Fibroblast of skin of abdomen (primary cell): ENCODE measurements at regions not wholly inside any gene's neighbourhood (a gene's known extent, or its start where the extent isn't known, plus 50 kb on each side); places are given as distances from the start of the nearest gene placed in this dataset.

Source experiments
- DNase-seq: peaks from one replicate; pipeline ENCODE4 v3.0.0-alpha.2; 2013

- DNase-seq = no peak
These were observed 102.8 kb downstream of the MAF start for GRCh38 chr16:79497606-79498350.

- no peak for DNase-seq
These were observed 106.6 kb downstream of the MAF start for GRCh38 chr16:79493911-79494310.

- no peak for DNase-seq
These were observed 108.5 kb downstream of the MAF start for GRCh38 chr16:79492036-79492435.

- DNase-seq = no peak
These were observed 115.5 kb downstream of the MAF start for GRCh38 chr16:79485020-79485419.

GRCh38 chr16:79484237-79484636, 116.3 kb downstream of the MAF start:
- DNase-seq = no peak

- no peak for DNase-seq
These were observed 117.2 kb downstream of the MAF start for GRCh38 chr16:79483336-79483735.

- DNase-seq = no peak
These were observed 118.5 kb downstream of the MAF start for GRCh38 chr16:79482011-79482410.

- DNase-seq = no peak
These were observed 119.6 kb downstream of the MAF start for GRCh38 chr16:79480929-79481328.

GRCh38 chr16:79480056-79480455, 120.5 kb downstream of the MAF start:
- no peak for DNase-seq

- no peak for DNase-seq
These were observed 124.0 kb downstream of the MAF start for GRCh38 chr16:79476580-79476979.

- no peak for DNase-seq
These were observed 124.7 kb downstream of the MAF start for GRCh38 chr16:79475841-79476240.

- DNase-seq = no peak
These were observed 127.1 kb downstream of the MAF start for GRCh38 chr16:79473456-79473855.

- DNase-seq = no peak
These were observed 128.1 kb downstream of the MAF start for GRCh38 chr16:79472426-79472825.

- DNase-seq = no peak
These were observed 130.5 kb downstream of the MAF start for GRCh38 chr16:79469999-79470398.

GRCh38 chr16:79468631-79469030, 131.9 kb downstream of the MAF start:
- no peak for DNase-seq

GRCh38 chr16:79468121-79468552, 132.4 kb downstream of the MAF start:
- no peak for DNase-seq

GRCh38 chr16:79466111-79466510, 134.4 kb downstream of the MAF start:
- no peak for DNase-seq

GRCh38 chr16:79463841-79464240, 136.7 kb downstream of the MAF start:
- no peak for DNase-seq

GRCh38 chr16:79456036-79456435, 144.5 kb downstream of the MAF start:
- DNase-seq = no peak

- no peak for DNase-seq
These were observed 147.9 kb downstream of the MAF start for GRCh38 chr16:79452671-79453070.

- no peak for DNase-seq
These were observed 149.2 kb downstream of the MAF start for GRCh38 chr16:79451196-79451816.

GRCh38 chr16:79449900-79450299, 150.6 kb downstream of the MAF start:
- DNase-seq = no peak

- no peak for DNase-seq
These were observed 151.3 kb downstream of the MAF start for GRCh38 chr16:79449067-79449769.

GRCh38 chr16:79444572-79444971, 156.0 kb downstream of the MAF start:
- DNase-seq = no peak
